Spleen (tissue), 11 donors: ENCODE measurements at regions not wholly inside any gene's neighbourhood (a gene's known extent, or its start where the extent isn't known, plus 50 kb on each side); places are given as distances from the start of the nearest gene placed in this dataset.

Experiments used
- DNase-seq: peaks from one replicate; pipeline ENCODE4 v3.0.0-alpha.2; 2020
- H3K27ac ChIP-seq, 8 donors: fragments of 200-600 bp; sonication (generic) in 7 of 8; 1 replicate in 4 of 8; 2 replicates in 4 of 8; pipeline versions ENCODE4 v1.5.0 to v1.8.0; 2016 to 2021; ENCODE audit warnings: inconsistent platforms in 4 of 8, mild to moderate bottlenecking in 4 of 8, moderate library complexity in 1 of 8
- H3K27me3 ChIP-seq, 7 donors: fragments of 200-600 bp; sonication (generic) in 6 of 7; replicated peaks in 1 of 7; 1 replicate in 4 of 7; 2 replicates in 3 of 7; pipeline versions ENCODE4 v1.5.0 to v1.8.0; 2016 to 2021; ENCODE audit warnings: inconsistent platforms in 3 of 7, mild to moderate bottlenecking in 1 of 7
- H3K36me3 ChIP-seq, 6 donors: fragments of 200-600 bp; sonication (generic) in 5 of 6; 1 replicate in 4 of 6; 2 replicates in 2 of 6; pipeline versions ENCODE4 v1.5.0 to v1.8.0; 2016 to 2021; ENCODE audit warnings: inconsistent platforms in 2 of 6
- H3K4me1 ChIP-seq, 6 donors: fragments of 200-600 bp; sonication (generic) in 5 of 6; 1 replicate in 3 of 6; 2 replicates in 3 of 6; pipeline versions ENCODE4 v1.5.0 to v1.8.0; 2016 to 2021; ENCODE audit warnings: inconsistent platforms in 3 of 6
- H3K4me3 ChIP-seq, 8 donors: fragments of 200-600 bp; sonication (generic) in 7 of 8; 1 replicate in 4 of 8; 2 replicates in 4 of 8; pipeline versions ENCODE4 v1.5.0 to v1.8.0; 2016 to 2021; ENCODE audit warnings: inconsistent platforms in 4 of 8, mild to moderate bottlenecking in 4 of 8, moderate library complexity in 2 of 8
- H3K9me3 ChIP-seq, 8 donors: fragments of 200-600 bp; sonication (generic) in 7 of 8; 1 replicate in 4 of 8; 2 replicates in 4 of 8; pipeline versions ENCODE4 v1.5.0 to v1.8.0; 2016 to 2021; ENCODE audit warnings: inconsistent platforms in 4 of 8
- CTCF ChIP-seq, 11 experiments: fragments of 200-600 bp in 7 of 11; fragments of 450-650 bp in 4 of 11; sonication (generic) in 4 of 11; IDR thresholded peaks in 8 of 11; conservative IDR thresholded peaks in 3 of 11; 1 replicate in 7 of 11; 2 replicates in 4 of 11; pipeline versions ENCODE4 v1.4.0 to v1.8.0; 2016 to 2021; ENCODE audit warnings: antibody characterized with exemption in 11 of 11, inconsistent platforms in 4 of 11, mild to moderate bottlenecking in 1 of 11
- POLR2A ChIP-seq, 3 donors: fragments of 450-650 bp; IDR thresholded peaks; one replicate each; pipeline ENCODE4 v1.5.1; 2017; ENCODE audit warnings: antibody characterized with exemption in 3 of 3, mild to moderate bottlenecking in 1 of 3
- POLR2AphosphoS5 ChIP-seq, 3 donors: sonication (generic); formaldehyde crosslinking; IDR thresholded peaks; one replicate each; pipeline ENCODE4 v1.5.1; 2017; ENCODE audit warnings: antibody characterized with exemption in 3 of 3
- WGBS, 5 donors: extraction: QIAGEN DNeasy Blood & Tissue Kit in 3 of 5; methylation state at CpG; one replicate each; pipeline versions ENCODE4 v1.1.5 to v1.1.7; 2013 to 2018; 5-methylcytosine and 5-hydroxymethylcytosine counted together
- intact Hi-C: fragments of 100-400 bp; cut with DNase I; formaldehyde crosslinking; loops from one replicate; pipeline ENCODE4 v1.15.0; 2023; ENCODE audit warnings: low total_unique reads
- donor health status: healthy with polysubstance abuse.
- donor health status: DM: no; HTN: no; CAD: no; lungs with moderate emphysema.
- donor health status: DM: no; HTN: no; CAD: no.
- donor health status: Bipolar disorder and iron deficiency.
- donor health status: healthy.
- donor health status: DM: no; HTN: no; CAD: no.
- donor health status: DM: yes; HTN: yes; CAD: no.

DNA sequence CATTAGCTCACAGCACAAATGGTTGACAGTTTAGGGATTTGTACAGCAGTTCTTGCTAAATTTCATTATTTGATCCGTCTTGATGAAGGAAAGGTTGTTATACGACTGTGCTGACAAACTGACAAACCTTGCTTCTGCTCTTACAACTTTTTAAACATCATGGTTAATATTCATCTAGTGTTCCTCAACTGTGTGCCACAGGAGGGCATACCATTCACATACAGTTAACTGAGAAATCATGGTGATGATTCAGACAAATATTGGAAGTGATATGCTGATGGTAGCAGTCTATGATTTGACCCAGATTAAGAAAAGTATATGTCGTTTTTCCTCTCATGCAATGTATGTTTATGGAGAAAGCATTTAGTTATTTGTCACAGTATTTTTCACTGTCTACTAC is 129.8 kb upstream of the FSIP2 start:
- TF ChIP-seq POLR2AphosphoS5 (IDR thresholded peaks at IDR 0.05) (no peak), CTCF (IDR thresholded peaks at IDR 0.05 in 8 of 11, conservative IDR thresholded peaks at IDR 0.05 in 3 of 11) (no peak), POLR2A (IDR thresholded peaks at IDR 0.05) (no peak)
- intact Hi-C loops = no loop called here
- Histone ChIP-seq H3K27me3 (no peaks in the 10 kb centered on the region), H3K27ac (no peak overlapping the region), H3K4me3 (no peak overlapping the region), H3K9me3 (peaks cover 0 to 6% (median 0%) of the 10 kb centered on the region in 8 donors), H3K36me3 (no peaks in the 10 kb centered on the region), H3K4me1 (no peaks in the 10 kb centered on the region)
- no peak for DNase-seq
- WGBS, 5 donors = 65 to 83% (median 69%) methylated on average over 3 of the region's 3 CpGs

- 66 to 83% (median 77%) methylated on average over 1 of the region's 1 CpG for WGBS, 5 donors
- TF ChIP-seq POLR2A (IDR thresholded peaks at IDR 0.05) = no peak
- TF ChIP-seq POLR2AphosphoS5 (IDR thresholded peaks at IDR 0.05) = no peak
- TF ChIP-seq CTCF (IDR thresholded peaks at IDR 0.05 in 8 of 11, conservative IDR thresholded peaks at IDR 0.05 in 3 of 11) = no peak
- H3K4me1 ChIP-seq = no peaks in the 10 kb centered on the region
- no peak overlapping the region for H3K4me3 ChIP-seq
- no peaks in the 10 kb centered on the region for H3K27me3 ChIP-seq
- H3K9me3 ChIP-seq = peaks cover 0 to 20% (median 9%) of the 10 kb centered on the region in 8 donors
- intact Hi-C loops = no loop called here
- no peak for DNase-seq
- no peak overlapping the region for H3K27ac ChIP-seq
- no peaks in the 10 kb centered on the region for H3K36me3 ChIP-seq
Measured at GRCh38 chr2:185610301-185610700, 128.3 kb upstream of the FSIP2 start.

DNA sequence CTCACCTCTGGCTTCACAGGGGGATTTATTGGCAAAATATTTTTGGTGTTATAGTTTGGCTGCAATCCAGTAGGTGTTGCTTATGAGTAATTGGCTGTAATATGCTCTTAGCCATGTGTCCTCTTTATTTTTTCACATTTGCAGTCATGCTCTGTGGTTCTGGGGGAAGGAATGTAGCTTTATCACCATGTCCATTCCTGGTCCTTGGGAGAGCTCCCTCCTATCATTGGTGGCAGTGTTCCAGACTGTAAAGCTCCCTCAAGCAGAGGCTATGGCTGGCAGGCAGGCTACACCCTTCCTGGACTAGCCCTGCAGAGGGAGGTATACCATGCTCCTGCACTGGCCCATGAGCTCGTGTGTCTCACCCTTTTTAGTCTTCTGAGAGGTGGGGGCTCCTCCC is 120.0 kb upstream of the FSIP2 start:
- Histone ChIP-seq H3K4me1 (no peaks in the 10 kb centered on the region), H3K27me3 (no peaks in the 10 kb centered on the region), H3K4me3 (no peak overlapping the region), H3K36me3 (no peaks in the 10 kb centered on the region), H3K9me3 (peaks cover 0 to 31% (median 10%) of the 10 kb centered on the region in 8 donors), H3K27ac (no peak overlapping the region)
- WGBS, 5 donors = 37 to 56% (median 41%) methylated on average over 1 of the region's 1 CpG
- TF ChIP-seq CTCF (IDR thresholded peaks at IDR 0.05 in 8 of 11, conservative IDR thresholded peaks at IDR 0.05 in 3 of 11) (no peak), POLR2A (IDR thresholded peaks at IDR 0.05) (no peak), POLR2AphosphoS5 (IDR thresholded peaks at IDR 0.05) (no peak)
- DNase-seq = no peak
- intact Hi-C loops = no loop called here

DNA sequence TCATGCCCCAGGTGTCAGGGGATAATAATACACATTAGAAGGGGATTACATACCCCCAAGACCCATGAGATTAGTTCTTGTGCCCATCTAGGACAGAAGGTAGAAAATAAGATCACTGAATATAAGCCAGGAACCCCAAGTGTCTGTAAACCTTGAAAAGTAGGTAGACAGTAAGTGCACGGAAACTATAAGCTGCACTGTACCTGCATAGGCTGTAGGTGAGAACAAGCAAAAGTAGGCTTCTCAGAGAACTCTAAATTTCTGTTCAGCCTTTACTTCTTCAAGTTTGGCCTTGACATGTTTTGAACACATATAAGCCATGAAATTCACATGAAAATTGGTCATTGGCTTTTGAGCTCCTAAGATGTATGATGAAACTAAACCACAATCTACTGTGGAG is 113.0 kb upstream of the FSIP2 start:
- WGBS, 5 donors = 91 to 100% (median 95%) methylated on average over 1 of the region's 1 CpG

More for the DNA sequence above, 113.0 kb upstream of the FSIP2 start:
- intact Hi-C loops = no loop called here
- Histone ChIP-seq H3K27me3 (no peaks in the 10 kb centered on the region), H3K4me1 (no peaks in the 10 kb centered on the region), H3K4me3 (no peak overlapping the region), H3K9me3 (peaks cover 0 to 13% (median 0%) of the 10 kb centered on the region in 8 donors), H3K27ac (no peak overlapping the region), H3K36me3 (no peaks in the 10 kb centered on the region)
- no peak for TF ChIP-seq POLR2A (IDR thresholded peaks at IDR 0.05)
- TF ChIP-seq POLR2AphosphoS5 (IDR thresholded peaks at IDR 0.05) = no peak
- TF ChIP-seq CTCF (IDR thresholded peaks at IDR 0.05 in 8 of 11, conservative IDR thresholded peaks at IDR 0.05 in 3 of 11) = no peak
- no peak for DNase-seq
